ENCODE measurements at regions not wholly inside any gene's neighbourhood (a gene's known extent, or its start where the extent isn't known, plus 50 kb on each side); places are given as distances from the start of the nearest gene placed in this dataset.
"Not testable (repeated sequence)": the region's sequence is repeated elsewhere in the genome, so short reads cannot be mapped to it uniquely, and the experiment has no call there.

- DNase-seq = no peak
- Histone ChIP-seq H3K9me3 (replicated peaks; ENCODE audit: insufficient read depth, low read length) (no peaks in the 10 kb centered on the region), H3K4me3 (ENCODE audit: low read length) (no peak overlapping the region), H3K9ac (ENCODE audit: low read length) (no peak overlapping the region), H4K20me1 (ENCODE audit: insufficient read depth, low read length) (no peaks in the 10 kb centered on the region), H3K27ac (ENCODE audit: low read length) (no peak overlapping the region), H2AFZ (ENCODE audit: low read length) (no peak overlapping the region), H3K79me2 (ENCODE audit: low read length) (no peaks in the 10 kb centered on the region), H3F3A (ENCODE audit: insufficient read depth, low read length) (no peaks in the 10 kb centered on the region), H3K9me2 (replicated peaks; ENCODE audit: insufficient read depth, low read length) (no peaks in the 10 kb centered on the region), H3K4me2 (ENCODE audit: low read depth, low read length) (no peak overlapping the region), H3K4me1 (ENCODE audit: low read length) (no peaks in the 10 kb centered on the region), H3K27me3 (replicated peaks; ENCODE audit: insufficient read depth, low read length) (no peaks in the 10 kb centered on the region), H3K36me3 (replicated peaks; ENCODE audit: insufficient read depth, low read length) (no peaks in the 10 kb centered on the region)
- TF ChIP-seq EZH2phosphoT487 (IDR thresholded peaks at IDR 0.05; ENCODE audit: low read length) (no peak), EZH2 (optimal IDR thresholded peaks at IDR 0.05; ENCODE audit: low read depth, low read length) (no peak), CTCF (IDR thresholded peaks at IDR 0.05; ENCODE audit: low read length) (no peak)
Measured at GRCh38 chr3:156051651-156052050, 68.7 kb upstream of the KCNAB1 start.

- Histone ChIP-seq H3K4me1 (ENCODE audit: low read length) (no peaks in the 10 kb centered on the region), H3F3A (ENCODE audit: insufficient read depth, low read length) (no peaks in the 10 kb centered on the region), H3K27me3 (replicated peaks; ENCODE audit: insufficient read depth, low read length) (no peaks in the 10 kb centered on the region), H4K20me1 (ENCODE audit: insufficient read depth, low read length) (no peaks in the 10 kb centered on the region), H3K9me3 (replicated peaks; ENCODE audit: insufficient read depth, low read length) (no peaks in the 10 kb centered on the region), H3K36me3 (replicated peaks; ENCODE audit: insufficient read depth, low read length) (no peaks in the 10 kb centered on the region), H3K4me2 (ENCODE audit: low read depth, low read length) (no peak overlapping the region), H3K4me3 (ENCODE audit: low read length) (no peak overlapping the region), H3K79me2 (ENCODE audit: low read length) (no peaks in the 10 kb centered on the region), H3K9me2 (replicated peaks; ENCODE audit: insufficient read depth, low read length) (no peaks in the 10 kb centered on the region), H3K27ac (ENCODE audit: low read length) (no peak overlapping the region), H2AFZ (ENCODE audit: low read length) (no peak overlapping the region), H3K9ac (ENCODE audit: low read length) (no peak overlapping the region)
- DNase-seq = no peak
- TF ChIP-seq EZH2 (optimal IDR thresholded peaks at IDR 0.05; ENCODE audit: low read depth, low read length) (no peak), CTCF (IDR thresholded peaks at IDR 0.05; ENCODE audit: low read length) (no peak), EZH2phosphoT487 (IDR thresholded peaks at IDR 0.05; ENCODE audit: low read length) (no peak)
Measured at GRCh38 chr3:156052115-156052514, 68.3 kb upstream of the KCNAB1 start.

GRCh38 chr3:156059950-156060501 lies 60.4 kb upstream of the KCNAB1 start:
- DNase-seq = no peak
- H3K4me2 ChIP-seq (ENCODE audit: low read depth, low read length) = no peak overlapping the region
- H2AFZ ChIP-seq (ENCODE audit: low read length) = no peak overlapping the region

GRCh38 chr3:156068151-156068550 lies 52.2 kb upstream of the KCNAB1 start:
- not testable (repeated sequence) for H3F3A ChIP-seq (ENCODE audit: insufficient read depth, low read length); H3K4me1 ChIP-seq (ENCODE audit: low read length); H3K4me3 ChIP-seq (ENCODE audit: low read length); DNase-seq; H3K79me2 ChIP-seq (ENCODE audit: low read length); H3K9me3 ChIP-seq (replicated peaks; ENCODE audit: insufficient read depth, low read length); H4K20me1 ChIP-seq (ENCODE audit: insufficient read depth, low read length); H3K27ac ChIP-seq (ENCODE audit: low read length); H3K4me2 ChIP-seq (ENCODE audit: low read depth, low read length); H3K9me2 ChIP-seq (replicated peaks; ENCODE audit: insufficient read depth, low read length); H2AFZ ChIP-seq (ENCODE audit: low read length); H3K27me3 ChIP-seq (replicated peaks; ENCODE audit: insufficient read depth, low read length); H3K9ac ChIP-seq (ENCODE audit: low read length); H3K36me3 ChIP-seq (replicated peaks; ENCODE audit: insufficient read depth, low read length)

More at GRCh38 chr3:156059950-156060501, 60.4 kb upstream of the KCNAB1 start:
- no peaks in the 10 kb centered on the region for H3K4me1 ChIP-seq (ENCODE audit: low read length)
- H3K79me2 ChIP-seq (ENCODE audit: low read length) = no peaks in the 10 kb centered on the region
- no peaks in the 10 kb centered on the region for H4K20me1 ChIP-seq (ENCODE audit: insufficient read depth, low read length)
- no peak for TF ChIP-seq EZH2phosphoT487 (IDR thresholded peaks at IDR 0.05; ENCODE audit: low read length)
- no peak for TF ChIP-seq EZH2 (optimal IDR thresholded peaks at IDR 0.05; ENCODE audit: low read depth, low read length)
- no peak for TF ChIP-seq CTCF (IDR thresholded peaks at IDR 0.05; ENCODE audit: low read length)
- no peaks in the 10 kb centered on the region for H3K36me3 ChIP-seq (replicated peaks; ENCODE audit: insufficient read depth, low read length)
- no peak overlapping the region for H3K4me3 ChIP-seq (ENCODE audit: low read length)
- H3K9ac ChIP-seq (ENCODE audit: low read length) = no peak overlapping the region
- no peaks in the 10 kb centered on the region for H3K27me3 ChIP-seq (replicated peaks; ENCODE audit: insufficient read depth, low read length)
- no peaks in the 10 kb centered on the region for H3F3A ChIP-seq (ENCODE audit: insufficient read depth, low read length)
- H3K27ac ChIP-seq (ENCODE audit: low read length) = no peak overlapping the region
- H3K9me3 ChIP-seq (replicated peaks; ENCODE audit: insufficient read depth, low read length) = no peaks in the 10 kb centered on the region
- H3K9me2 ChIP-seq (replicated peaks; ENCODE audit: insufficient read depth, low read length) = no peaks in the 10 kb centered on the region
